ENCODE measurements at regions not wholly inside any gene's neighbourhood (a gene's known extent, or its start where the extent isn't known, plus 50 kb on each side); places are given as distances from the start of the nearest gene placed in this dataset.

GRCh38 chr10:29005988-29006387 is 282.9 kb upstream of the LYZL1 start:
- H3K4me1 ChIP-seq: no peaks in the 10 kb centered on the region
- intact Hi-C loops (cut with DNase I): no loop called here
- no peak overlapping the region for H3K27ac ChIP-seq
- H3K9me3 ChIP-seq: peaks cover 0 to 13% (median 0%) of the 10 kb centered on the region in 12 donors
- DNase-seq (no peak), ATAC-seq (no peak)
- 66 to 86% (median 74%) methylated on average over 8 of the region's 8 CpGs for WGBS, 4 donors
- H3K4me3 ChIP-seq: no peak overlapping the region
- TF ChIP-seq CTCF (IDR thresholded peaks at IDR 0.05) (no peak), POLR2A (IDR thresholded peaks at IDR 0.05) (no peak)
- H3K27me3 ChIP-seq: no peaks in the 10 kb centered on the region
- H3K36me3 ChIP-seq: no peaks in the 10 kb centered on the region

GRCh38 chr10:29007370-29007747 is 281.5 kb upstream of the LYZL1 start:
- no peaks in the 10 kb centered on the region for H3K4me1 ChIP-seq
- H3K9me3 ChIP-seq: peaks cover 0 to 13% (median 0%) of the 10 kb centered on the region in 12 donors
- intact Hi-C loops (cut with DNase I): no loop called here
- ATAC-seq (no peak), DNase-seq (no peak)
- 91 to 96% (median 96%) methylated on average over 9 of the region's 9 CpGs for WGBS, 4 donors
- TF ChIP-seq POLR2A (IDR thresholded peaks at IDR 0.05): no peak
- no peak for TF ChIP-seq CTCF (IDR thresholded peaks at IDR 0.05)
- no peaks in the 10 kb centered on the region for H3K27me3 ChIP-seq
- H3K36me3 ChIP-seq: no peaks in the 10 kb centered on the region
- H3K27ac ChIP-seq: no peak overlapping the region
- no peak overlapping the region for H3K4me3 ChIP-seq

- no peak overlapping the region for H3K4me3 ChIP-seq
- H3K9me3 ChIP-seq: peaks cover 0 to 13% (median 0%) of the 10 kb centered on the region in 12 donors
- DNase-seq: peak in 1 of 5 donors; percentile 21
- 50 to 68% (median 59%) methylated on average over 10 of the region's 10 CpGs for WGBS, 4 donors
- no peaks in the 10 kb centered on the region for H3K4me1 ChIP-seq
- H3K27ac ChIP-seq: no peak overlapping the region
- ATAC-seq: no peak
- TF ChIP-seq POLR2A (IDR thresholded peaks at IDR 0.05) (no peak), CTCF (IDR thresholded peaks at IDR 0.05) (no peak)
- H3K36me3 ChIP-seq: no peaks in the 10 kb centered on the region
- H3K27me3 ChIP-seq: no peaks in the 10 kb centered on the region
- intact Hi-C loops (cut with DNase I): no loop called here
Measured at GRCh38 chr10:29007748-29008610, 280.9 kb upstream of the LYZL1 start.

DNA sequence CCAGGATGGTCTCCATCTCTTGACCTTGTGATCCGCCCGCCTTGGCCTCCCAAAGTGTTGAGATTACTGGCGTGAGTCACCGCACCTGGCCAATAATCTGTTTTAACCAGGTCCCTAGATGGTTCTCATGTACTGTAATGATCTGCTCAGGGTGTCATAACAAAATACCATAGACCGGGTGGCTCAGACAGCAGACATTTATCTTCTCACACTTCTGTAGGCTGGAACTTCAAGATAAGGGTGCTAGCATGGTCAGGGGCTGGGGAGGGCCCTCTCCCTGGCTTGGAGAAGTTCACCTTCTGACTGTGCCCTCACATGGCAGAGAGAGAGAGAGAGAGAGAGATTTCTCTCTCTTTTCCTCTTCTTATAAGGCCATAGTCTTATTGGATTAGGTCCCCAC is 279.4 kb upstream of the LYZL1 start:
- DNase-seq (no peak), ATAC-seq (peak in 1 of 4 donors; percentile 39)
- intact Hi-C loops (cut with DNase I): no loop called here
- WGBS, 4 donors: 53 to 78% (median 69%) methylated on average over 5 of the region's 5 CpGs
- Histone ChIP-seq H3K27me3 (no peaks in the 10 kb centered on the region), H3K4me1 (no peaks in the 10 kb centered on the region), H3K9me3 (peaks cover 0 to 13% (median 0%) of the 10 kb centered on the region in 12 donors), H3K27ac (no peak overlapping the region), H3K4me3 (no peak overlapping the region), H3K36me3 (no peaks in the 10 kb centered on the region)
- TF ChIP-seq POLR2A (IDR thresholded peaks at IDR 0.05): no peak
- TF ChIP-seq CTCF (IDR thresholded peaks at IDR 0.05): no peak

Data from heart left ventricle (tissue), 16 donors.